Motor neuron (in vitro differentiated cells): ENCODE measurements at regions not wholly inside any gene's neighbourhood (a gene's known extent, or its start where the extent isn't known, plus 50 kb on each side); places are given as distances from the start of the nearest gene placed in this dataset.
A peak's percentile ranks its signal among the peaks of the same experiment; 100 is the strongest.

Experiments
- ATAC-seq, 8 experiments: fragments of 200-7000 bp; cut with Tn5 transposase; replicated peaks in 6 of 8; 2 replicates each; pipeline ENCODE4 v1.8.0; 2021; ENCODE audit warnings: mild to moderate bottlenecking in 8 of 8, moderate library complexity in 8 of 8
- H3K27ac ChIP-seq, 2 donors: fragments of 250-450 bp; sonication (Bioruptor Pico); 2 replicates each; pipeline ENCODE4 v1.9.0; 2021; ENCODE audit warnings: antibody characterized with exemption in 2 of 2, mild to moderate bottlenecking in 2 of 2, moderate library complexity in 1 of 2
- H3K4me1 ChIP-seq, 2 donors: fragments of 250-450 bp; sonication (Bioruptor Pico); replicated peaks in 1 of 2; 2 replicates each; pipeline ENCODE4 v1.6.1; 2021; ENCODE audit warnings: antibody characterized with exemption in 2 of 2, mild to moderate bottlenecking in 2 of 2, moderate library complexity in 1 of 2
- H3K4me3 ChIP-seq, 5 donors: fragments of 250-450 bp; sonication (Bioruptor Pico); 2 replicates each; pipeline ENCODE4 v1.9.0; 2021; ENCODE audit warnings: antibody characterized with exemption in 5 of 5, mild to moderate bottlenecking in 5 of 5, moderate library complexity in 4 of 5
- WGBS, 10 experiments: fragments of 450-650 bp; shearing (Covaris generic); methylation state at CpG; one replicate each; pipeline ENCODE4 v1.0.0; 2022; 5-methylcytosine and 5-hydroxymethylcytosine counted together
- in situ Hi-C, 9 experiments: fragments of 400-800 bp; cut with MboI; loops; one replicate each; pipeline ENCODE4 v1.15.0; 2021; ENCODE audit warnings: low sequenced_read_pairs in 9 of 9, low pct_unique_long_range_greater_than_20kb in 2 of 9; ENCODE audit not compliant: unreplicated experiment in 9 of 9

GRCh38 chr7:16014031-16014430 is 327.5 kb upstream of the MEOX2 start:
- in situ Hi-C loops, result no loop called here
- 38 to 82% (median 67%) methylated on average over 1 to 2 of the region's 2 CpGs; no CpG with 5 or more reads in 2 of the 10 experiments for WGBS, 10 experiments
- no peak overlapping the region for H3K27ac ChIP-seq
- no peaks in the 10 kb centered on the region for H3K4me1 ChIP-seq
- no peak overlapping the region for H3K4me3 ChIP-seq
- ATAC-seq, result no peak

DNA sequence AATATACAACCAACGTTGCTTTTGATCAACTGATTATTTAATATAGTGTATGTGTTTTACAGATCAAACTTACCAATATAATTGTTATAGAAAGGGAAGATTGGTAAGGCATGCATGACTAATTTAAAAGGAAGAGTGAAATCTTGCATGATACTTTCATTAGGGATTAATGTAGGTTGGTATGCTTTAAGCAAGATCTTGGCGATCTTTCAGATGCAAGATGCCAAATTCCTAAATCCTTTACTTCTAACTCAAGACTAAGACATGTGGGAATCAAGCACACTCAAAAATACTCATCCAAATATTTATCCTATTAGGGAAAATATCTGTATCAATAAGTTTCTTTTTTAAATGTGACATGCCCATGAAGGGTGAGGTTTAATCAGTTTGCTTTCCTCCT is 321.4 kb upstream of the MEOX2 start:
- no peaks in the 10 kb centered on the region for H3K4me1 ChIP-seq
- in situ Hi-C loops, result no loop called here
- no peak overlapping the region for H3K4me3 ChIP-seq
- H3K27ac ChIP-seq, result no peak overlapping the region
- WGBS, 10 experiments, result 42 to 100% (median 85%) methylated on average over 1 to 2 of the region's 2 CpGs
- ATAC-seq, result no peak

- H3K4me1 ChIP-seq, result no peaks in the 10 kb centered on the region
- in situ Hi-C loops, result no loop called here
- WGBS, 10 experiments, result 20 to 80% (median 55%) methylated on average over 1 of the region's 1 CpG; no CpG with 5 or more reads in 3 of the 10 experiments
- peak in 1 of 8 experiments; percentile 85 for ATAC-seq
- no peak overlapping the region for H3K4me3 ChIP-seq
- no peak overlapping the region for H3K27ac ChIP-seq
Measured at GRCh38 chr7:16004702-16005101, 318.2 kb upstream of the MEOX2 start.

DNA sequence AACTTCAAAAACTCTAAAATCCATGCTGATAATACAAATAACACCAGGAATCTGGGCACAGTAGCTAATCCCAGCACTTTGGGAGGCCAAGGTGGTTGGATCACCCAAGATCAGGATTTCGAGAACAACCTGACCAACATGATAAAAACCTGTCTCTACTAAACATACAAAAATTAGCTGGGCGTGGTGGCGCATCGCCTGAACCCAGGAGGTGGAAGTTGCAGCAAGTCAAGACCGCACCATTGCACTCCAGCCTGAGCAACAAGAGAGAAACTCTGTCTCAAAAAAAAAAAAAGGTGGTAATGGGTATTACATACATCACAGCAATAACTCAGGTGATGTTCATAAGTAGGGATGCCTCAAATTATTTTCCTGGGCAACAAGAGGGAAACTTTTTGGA is 315.0 kb upstream of the MEOX2 start:
- ATAC-seq, result no peak
- WGBS, 10 experiments, result 83 to 100% (median 100%) methylated on average over 1 to 5 of the region's 5 CpGs; no CpG with 5 or more reads in 2 of the 10 experiments
- Histone ChIP-seq H3K27ac (no peak overlapping the region), H3K4me1 (no peaks in the 10 kb centered on the region), H3K4me3 (no peak overlapping the region)
- in situ Hi-C loops, result no loop called here

DNA sequence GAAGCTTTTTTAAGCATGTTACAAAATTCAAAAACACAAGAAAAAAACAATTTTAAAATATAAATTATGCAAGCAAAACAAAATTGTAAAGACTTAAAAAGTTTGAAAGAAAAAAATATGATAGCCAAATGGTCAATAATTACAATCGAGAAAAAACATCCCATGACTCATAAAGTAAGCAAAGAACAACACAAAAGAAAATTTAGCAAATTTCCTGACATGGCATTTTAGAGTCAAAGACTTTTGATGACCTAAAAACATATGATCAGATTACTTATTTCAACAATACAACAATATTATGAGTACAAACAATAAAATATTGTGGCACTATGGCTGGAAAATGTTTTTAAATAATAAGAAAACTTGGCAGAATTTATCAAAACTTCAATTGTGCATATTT is 312.1 kb upstream of the MEOX2 start:
- H3K4me3 ChIP-seq, result no peak overlapping the region
- no peaks in the 10 kb centered on the region for H3K4me1 ChIP-seq
- no peak for ATAC-seq
- 0 to 100% (median 85%) methylated on average over 1 of the region's 1 CpG for WGBS, 10 experiments
- in situ Hi-C loops, result no loop called here
- H3K27ac ChIP-seq, result no peak overlapping the region

GRCh38 chr7:15995027-15995426 is 308.5 kb upstream of the MEOX2 start:
- 100% methylated on average over 1 of the region's 1 CpG; no CpG with 5 or more reads in 5 of the 10 experiments for WGBS, 10 experiments
- in situ Hi-C loops, result no loop called here
- Histone ChIP-seq H3K4me1 (no peaks in the 10 kb centered on the region), H3K27ac (no peak overlapping the region), H3K4me3 (no peak overlapping the region)
- ATAC-seq, result no peak

- 77 to 100% (median 92%) methylated on average over 2 to 5 of the region's 5 CpGs; no CpG with 5 or more reads in 1 of the 10 experiments for WGBS, 10 experiments
- ATAC-seq, result no peak
- H3K27ac ChIP-seq, result no peak overlapping the region
- H3K4me1 ChIP-seq, result no peaks in the 10 kb centered on the region
- H3K4me3 ChIP-seq, result no peak overlapping the region
- in situ Hi-C loops, result no loop called here
Measured at GRCh38 chr7:15989194-15989593, 302.7 kb upstream of the MEOX2 start.

- no peak overlapping the region for H3K4me3 ChIP-seq
- H3K27ac ChIP-seq, result no peak overlapping the region
- ATAC-seq, result peak in 3 of 8 experiments; percentile 54 to 82 (median 66)
- in situ Hi-C loops, result no loop called here
- H3K4me1 ChIP-seq, result no peaks in the 10 kb centered on the region
- WGBS, 10 experiments, result 0 to 97% (median 57%) methylated on average over 2 of the region's 2 CpGs; no CpG with 5 or more reads in 1 of the 10 experiments
Measured at GRCh38 chr7:15985587-15986384, 299.3 kb upstream of the MEOX2 start.

GRCh38 chr7:15977663-15978062 is 291.2 kb upstream of the MEOX2 start:
- H3K27ac ChIP-seq, result no peak overlapping the region
- WGBS, 10 experiments, result 44 to 100% (median 90%) methylated on average over 1 to 3 of the region's 3 CpGs
- in situ Hi-C loops, result no loop called here
- H3K4me3 ChIP-seq, result no peak overlapping the region
- no peak for ATAC-seq
- no peaks in the 10 kb centered on the region for H3K4me1 ChIP-seq

- WGBS, 10 experiments, result 62 to 93% (median 72%) methylated on average over 3 of the region's 3 CpGs; no CpG with 5 or more reads in 6 of the 10 experiments
- in situ Hi-C loops, result no loop called here
Measured at GRCh38 chr7:15972862-15973275, 286.4 kb upstream of the MEOX2 start.

GRCh38 chr7:15967551-15967950 is 281.1 kb upstream of the MEOX2 start:
- H3K4me1 ChIP-seq, result no peaks in the 10 kb centered on the region
- WGBS, 10 experiments, result 76 to 100% (median 96%) methylated on average over 1 to 3 of the region's 3 CpGs; no CpG with 5 or more reads in 1 of the 10 experiments
- no peak overlapping the region for H3K4me3 ChIP-seq
- ATAC-seq, result no peak
- in situ Hi-C loops, result no loop called here
- no peak overlapping the region for H3K27ac ChIP-seq

More at GRCh38 chr7:15972862-15973275, 286.4 kb upstream of the MEOX2 start:
- H3K4me1 ChIP-seq, result no peaks in the 10 kb centered on the region
- H3K4me3 ChIP-seq, result no peak overlapping the region
- H3K27ac ChIP-seq, result no peak overlapping the region
- no peak for ATAC-seq

DNA sequence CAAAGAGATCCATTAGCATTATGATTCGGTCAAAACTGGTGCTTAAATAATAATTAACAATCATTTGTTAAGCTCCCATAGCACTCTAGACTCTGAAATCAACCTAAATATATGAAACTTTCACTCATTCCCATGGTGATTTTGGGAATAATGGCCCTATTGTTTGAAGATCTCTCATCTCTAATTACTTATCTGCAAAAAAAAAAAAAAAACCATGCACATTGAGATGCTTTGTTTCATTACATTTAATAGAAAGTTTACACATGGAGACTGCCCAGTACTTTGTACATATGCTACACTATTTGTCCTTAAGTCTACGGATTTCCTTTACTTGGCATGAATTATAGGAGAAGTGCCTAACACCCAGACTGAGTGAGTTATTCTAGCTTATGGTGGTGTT is 280.6 kb upstream of the MEOX2 start:
- Histone ChIP-seq H3K27ac (no peak overlapping the region), H3K4me1 (no peaks in the 10 kb centered on the region), H3K4me3 (no peak overlapping the region)
- in situ Hi-C loops, result no loop called here
- WGBS, 10 experiments, result 50 to 80% (median 62%) methylated on average over 1 to 2 of the region's 2 CpGs; no CpG with 5 or more reads in 2 of the 10 experiments
- ATAC-seq, result no peak

DNA sequence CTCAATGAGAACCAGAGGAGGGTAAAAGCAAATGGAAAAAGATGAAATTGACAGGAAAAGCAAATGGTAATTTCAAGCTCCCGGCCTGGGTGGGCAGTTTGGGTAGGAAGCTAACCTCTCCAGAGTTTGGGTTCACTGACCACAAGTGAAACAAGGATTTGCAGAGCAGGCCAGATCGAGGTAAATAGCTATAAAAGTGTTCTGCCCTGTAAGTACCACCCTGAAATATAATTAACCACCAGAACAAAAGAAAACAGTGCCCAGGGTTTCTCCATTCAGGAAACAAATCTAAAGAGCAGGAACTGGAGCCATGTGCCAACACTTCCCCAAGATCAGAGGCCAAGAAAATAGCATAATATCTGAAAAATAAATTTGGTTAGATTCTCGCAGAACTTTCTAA is 276.7 kb upstream of the MEOX2 start:
- 29 to 100% (median 76%) methylated on average over 1 to 3 of the region's 3 CpGs for WGBS, 10 experiments
- in situ Hi-C loops, result no loop called here

More for the DNA sequence above, 276.7 kb upstream of the MEOX2 start:
- no peaks in the 10 kb centered on the region for H3K4me1 ChIP-seq
- no peak for ATAC-seq
- no peak overlapping the region for H3K27ac ChIP-seq
- no peak overlapping the region for H3K4me3 ChIP-seq
